GM12892 (cell line): ENCODE measurements at regions not wholly inside any gene's neighbourhood (a gene's known extent, or its start where the extent isn't known, plus 50 kb on each side); places are given as distances from the start of the nearest gene placed in this dataset.

ENCODE experiments used
- POLR2A ChIP-seq: IDR thresholded peaks from 2 replicates; pipeline ENCODE4 v1.6.1; 2011; ENCODE audit warnings: low read depth, low read length, control low read depth
- TAF1 ChIP-seq: IDR thresholded peaks from 2 replicates; pipeline ENCODE4 v1.6.1; 2011; ENCODE audit warnings: low read depth, mild to moderate bottlenecking, control low read depth, low read length, borderline replicate concordance

GRCh38 chr16:26231647-26232046, 539.9 kb downstream of the HS3ST4 start:
- TF ChIP-seq TAF1 (no peak), POLR2A (no peak)
